HEK293T (cell line): ENCODE measurements at regions not wholly inside any gene's neighbourhood (a gene's known extent, or its start where the extent isn't known, plus 50 kb on each side); places are given as distances from the start of the nearest gene placed in this dataset.
"Not testable (repeated sequence)": the region's sequence is repeated elsewhere in the genome, so short reads cannot be mapped to it uniquely, and the experiment has no call there.

ENCODE experiments used
- CTCF ChIA-PET: fragments of 350-600 bp; formaldehyde crosslinking; extraction: SDS; loops from one replicate; lab custom pipeline; 2021; ENCODE audit warnings: antibody characterized with exemption, inconsistent platforms; lab: Yijun Ruan, JAX
- POLR2A ChIA-PET: fragments of 350-600 bp; formaldehyde crosslinking; extraction: SDS; loops from one replicate; lab custom pipeline; 2020; ENCODE audit warnings: antibody characterized with exemption, inconsistent platforms; lab: Yijun Ruan, JAX
- DNase-seq: peaks from one replicate; pipeline ENCODE4 v3.0.0; 2012; ENCODE audit warnings: mixed read lengths; ENCODE audit errors: extremely low spot score
- ARNT ChIP-seq: fragments of 450-650 bp; IDR thresholded peaks from 2 replicates; pipeline ENCODE4 v1.6.1; 2017; ENCODE audit warnings: mild to moderate bottlenecking
- BHLHE40 ChIP-seq: fragments of 450-650 bp; IDR thresholded peaks from 2 replicates; pipeline ENCODE4 v1.6.1; 2016; ENCODE audit warnings: mild to moderate bottlenecking, moderate library complexity, borderline replicate concordance
- CTBP1 ChIP-seq: fragments of 450-650 bp; IDR thresholded peaks from 2 replicates; pipeline ENCODE4 v1.6.1; 2016; ENCODE audit warnings: borderline replicate concordance
- ELF4 ChIP-seq: fragments of 450-650 bp; IDR thresholded peaks from 2 replicates; pipeline ENCODE4 v1.6.1; 2017; ENCODE audit warnings: antibody characterized with exemption
- FOXA1 ChIP-seq: fragments of 450-650 bp; IDR thresholded peaks from 2 replicates; pipeline ENCODE4 v1.6.1; 2016; ENCODE audit warnings: mild to moderate bottlenecking
- FOXK2 ChIP-seq: fragments of 450-650 bp; IDR thresholded peaks from 2 replicates; pipeline ENCODE4 v1.6.1; 2016; ENCODE audit warnings: mild to moderate bottlenecking
- FOXM1 ChIP-seq: fragments of 450-650 bp; IDR thresholded peaks from 2 replicates; pipeline ENCODE4 v1.6.1; 2017; ENCODE audit warnings: mild to moderate bottlenecking, borderline replicate concordance
- HDGF ChIP-seq: fragments of 450-650 bp; IDR thresholded peaks from 2 replicates; pipeline ENCODE4 v1.6.1; 2017; ENCODE audit warnings: antibody characterized with exemption, borderline replicate concordance
- L3MBTL2 ChIP-seq: fragments of 450-650 bp; conservative IDR thresholded peaks from 2 replicates; pipeline ENCODE4 v1.6.1; 2016; ENCODE audit warnings: mild to moderate bottlenecking
- LEF1 ChIP-seq: fragments of 450-650 bp; IDR thresholded peaks from 2 replicates; pipeline ENCODE4 v1.6.1; 2017; ENCODE audit warnings: mild to moderate bottlenecking, borderline replicate concordance
- NFRKB ChIP-seq: fragments of 450-650 bp; IDR thresholded peaks from 2 replicates; pipeline ENCODE4 v1.6.1; 2016; ENCODE audit warnings: mild to moderate bottlenecking, moderate library complexity
- SP1 ChIP-seq: fragments of 450-650 bp; IDR thresholded peaks from 2 replicates; pipeline ENCODE4 v1.6.1; 2017
- SUZ12 ChIP-seq: fragments of 450-650 bp; IDR thresholded peaks from 2 replicates; pipeline ENCODE4 v1.6.1; 2016; ENCODE audit warnings: mild to moderate bottlenecking
- TARDBP ChIP-seq: fragments of 450-650 bp; IDR thresholded peaks from 2 replicates; pipeline ENCODE4 v1.6.1; 2016
- ZNF384 ChIP-seq: fragments of 450-650 bp; IDR thresholded peaks from 2 replicates; pipeline ENCODE4 v1.6.1; 2016
- TF ChIP-seq, protein P1 (sequence below): fragments of 450-650 bp; IDR thresholded peaks from 2 replicates; pipeline ENCODE4 v1.6.1; 2016

DNA sequence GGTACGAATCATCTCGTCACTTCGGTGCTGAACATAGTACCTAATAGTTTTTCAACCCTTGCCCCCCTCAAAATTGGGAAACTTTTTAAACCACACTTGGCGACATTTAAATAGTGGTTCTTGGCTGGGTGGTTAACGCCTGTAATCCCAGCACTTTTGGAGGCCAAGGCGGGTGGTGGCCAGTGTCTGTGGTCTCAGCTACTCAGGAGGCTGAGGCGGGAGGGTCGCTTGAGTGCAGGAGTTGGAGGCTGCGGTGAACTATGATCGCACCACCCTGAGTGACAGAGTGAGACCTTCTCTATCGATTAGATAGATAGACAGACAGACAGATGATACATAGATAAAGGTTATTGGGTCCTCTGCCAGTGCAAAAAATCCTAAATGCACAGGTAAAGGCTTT lies 55.5 kb upstream of the RASAL2 start:
- CTCF ChIA-PET, result no interaction called here
- no peak for DNase-seq
- POLR2A ChIA-PET, result no interaction called here
- TF ChIP-seq SUZ12 (no peak), HDGF (no peak), L3MBTL2 (no peak), LEF1 (no peak), NFRKB (no peak), SP1 (no peak), TARDBP (no peak), FOXM1 (no peak), FOXK2 (no peak), ARNT (no peak), CTBP1 (no peak), ELF4 (no peak), FOXA1 (no peak), ZNF384 (no peak), BHLHE40 (no peak)
- TF ChIP-seq, protein P1, sequence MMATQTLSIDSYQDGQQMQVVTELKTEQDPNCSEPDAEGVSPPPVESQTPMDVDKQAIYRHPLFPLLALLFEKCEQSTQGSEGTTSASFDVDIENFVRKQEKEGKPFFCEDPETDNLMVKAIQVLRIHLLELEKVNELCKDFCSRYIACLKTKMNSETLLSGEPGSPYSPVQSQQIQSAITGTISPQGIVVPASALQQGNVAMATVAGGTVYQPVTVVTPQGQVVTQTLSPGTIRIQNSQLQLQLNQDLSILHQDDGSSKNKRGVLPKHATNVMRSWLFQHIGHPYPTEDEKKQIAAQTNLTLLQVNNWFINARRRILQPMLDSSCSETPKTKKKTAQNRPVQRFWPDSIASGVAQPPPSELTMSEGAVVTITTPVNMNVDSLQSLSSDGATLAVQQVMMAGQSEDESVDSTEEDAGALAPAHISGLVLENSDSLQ, result no peak

DNA sequence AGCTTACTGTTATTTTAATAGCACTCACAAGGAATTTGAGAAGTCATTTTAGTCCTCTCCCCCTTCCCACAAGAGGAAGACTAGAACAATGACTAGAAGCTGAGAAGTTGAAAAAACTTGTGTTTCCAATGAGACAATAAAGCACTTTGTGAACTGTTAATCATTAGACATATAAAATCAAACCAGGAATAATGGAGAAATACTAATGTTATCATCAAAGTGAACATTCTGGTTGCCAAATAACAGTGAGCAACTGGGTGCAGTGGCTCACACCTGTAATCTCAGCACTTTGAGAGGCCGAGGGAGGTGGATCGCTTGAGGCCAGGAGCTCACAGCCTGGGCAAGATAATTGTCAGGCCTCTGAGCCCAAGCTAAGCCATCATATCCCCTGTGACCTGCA lies 54.0 kb upstream of the RASAL2 start:
- TF ChIP-seq CTBP1, result no peak
- ChIA-PET CTCF (no interaction called here), POLR2A (no interaction called here)
- DNase-seq, result no peak

DNA sequence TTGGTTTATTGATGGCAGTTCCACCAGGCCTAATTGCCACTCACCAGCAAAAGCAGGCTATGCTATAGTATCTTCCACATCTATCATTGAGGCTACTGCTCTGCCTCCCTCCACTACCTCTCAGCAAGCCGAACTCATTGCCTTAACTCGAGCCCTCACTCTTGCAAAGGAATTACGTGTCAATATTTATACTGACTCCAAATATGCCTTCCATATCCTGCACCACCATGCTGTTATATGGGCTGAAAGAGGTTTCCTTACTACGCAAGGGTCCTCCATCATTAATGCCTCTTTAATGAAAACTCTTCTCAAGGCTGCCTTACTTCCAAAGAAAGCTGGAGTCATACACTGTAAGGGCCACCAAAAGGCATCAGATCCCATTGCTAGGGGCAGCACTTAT lies 50.0 kb upstream of the RASAL2 start:
- DNase-seq, POLR2A ChIA-PET, CTCF ChIA-PET: not testable (repeated sequence)
